ENCODE measurements at regions not wholly inside any gene's neighbourhood (a gene's known extent, or its start where the extent isn't known, plus 50 kb on each side); places are given as distances from the start of the nearest gene placed in this dataset.

DNA sequence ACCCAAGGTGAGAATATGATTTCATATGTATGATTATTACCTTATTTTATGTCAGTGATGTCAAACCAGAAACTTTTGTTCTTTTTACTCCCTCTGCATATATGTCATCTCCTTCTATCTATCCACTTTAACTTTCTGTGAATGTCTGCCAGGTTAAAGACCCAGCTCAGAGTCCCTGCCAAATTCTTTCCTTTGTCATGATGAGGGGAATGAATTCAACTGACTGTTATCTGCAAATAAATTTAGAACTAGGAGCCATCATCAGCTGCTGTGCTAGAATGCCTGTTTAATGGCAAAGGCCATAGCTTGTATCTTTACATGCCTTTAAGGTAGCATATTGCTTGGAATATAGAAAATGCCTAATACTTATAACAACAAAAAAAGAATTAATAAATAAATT, 815.6 kb upstream of the NEGR1 start:
- no peak overlapping the region for H3K4me3 ChIP-seq (ENCODE audit: low read depth, low read length)
- TF ChIP-seq, protein P1, sequence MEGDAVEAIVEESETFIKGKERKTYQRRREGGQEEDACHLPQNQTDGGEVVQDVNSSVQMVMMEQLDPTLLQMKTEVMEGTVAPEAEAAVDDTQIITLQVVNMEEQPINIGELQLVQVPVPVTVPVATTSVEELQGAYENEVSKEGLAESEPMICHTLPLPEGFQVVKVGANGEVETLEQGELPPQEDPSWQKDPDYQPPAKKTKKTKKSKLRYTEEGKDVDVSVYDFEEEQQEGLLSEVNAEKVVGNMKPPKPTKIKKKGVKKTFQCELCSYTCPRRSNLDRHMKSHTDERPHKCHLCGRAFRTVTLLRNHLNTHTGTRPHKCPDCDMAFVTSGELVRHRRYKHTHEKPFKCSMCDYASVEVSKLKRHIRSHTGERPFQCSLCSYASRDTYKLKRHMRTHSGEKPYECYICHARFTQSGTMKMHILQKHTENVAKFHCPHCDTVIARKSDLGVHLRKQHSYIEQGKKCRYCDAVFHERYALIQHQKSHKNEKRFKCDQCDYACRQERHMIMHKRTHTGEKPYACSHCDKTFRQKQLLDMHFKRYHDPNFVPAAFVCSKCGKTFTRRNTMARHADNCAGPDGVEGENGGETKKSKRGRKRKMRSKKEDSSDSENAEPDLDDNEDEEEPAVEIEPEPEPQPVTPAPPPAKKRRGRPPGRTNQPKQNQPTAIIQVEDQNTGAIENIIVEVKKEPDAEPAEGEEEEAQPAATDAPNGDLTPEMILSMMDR (IDR thresholded peaks at IDR 0.05; ENCODE audit: low read depth, low read length, missing control alignments) = no peak
- no peak for DNase-seq (ENCODE audit: low read depth)

DNA sequence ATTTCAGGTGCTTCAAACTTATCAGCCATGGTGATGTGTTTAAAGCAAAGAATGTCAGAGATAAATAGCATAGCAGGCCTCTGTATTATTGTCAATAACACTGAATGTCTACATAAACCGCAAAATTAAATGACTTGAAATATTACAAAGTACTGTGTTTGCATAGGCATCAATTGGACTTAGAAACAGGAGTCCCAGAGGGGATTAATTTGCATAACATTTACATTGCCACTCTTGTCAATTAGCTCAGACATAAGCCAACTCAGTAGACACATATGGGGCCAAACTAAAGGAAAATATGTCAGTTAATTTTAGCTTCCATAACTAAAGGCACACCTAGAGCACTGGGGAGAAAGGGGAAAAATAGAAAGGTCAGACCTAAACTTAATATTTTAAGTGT, 814.5 kb upstream of the NEGR1 start:
- no peak overlapping the region for H3K4me3 ChIP-seq (ENCODE audit: low read depth, low read length)
- no peak for DNase-seq (ENCODE audit: low read depth)
- TF ChIP-seq, protein P1 (IDR thresholded peaks at IDR 0.05; ENCODE audit: low read depth, low read length, missing control alignments) = no peak

DNA sequence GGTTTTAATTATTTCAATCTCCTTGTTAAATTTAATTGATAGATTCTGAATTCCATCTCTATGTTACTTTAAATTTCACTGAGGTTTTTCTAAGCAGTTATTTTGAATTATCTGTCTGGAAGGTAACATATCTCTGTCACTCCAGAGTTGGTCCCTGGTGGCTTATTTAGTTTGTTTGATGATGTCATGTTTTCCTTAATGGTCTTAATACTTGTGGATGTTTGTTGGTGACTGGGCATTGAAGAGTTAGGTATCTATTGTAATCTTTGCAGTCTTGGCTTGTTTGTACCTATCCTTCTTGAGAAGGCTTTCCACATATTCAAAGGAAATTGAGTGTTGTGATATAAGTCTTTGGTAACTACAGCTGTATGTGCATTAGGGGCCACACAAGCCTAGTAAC, 810.0 kb upstream of the NEGR1 start:
- no peak for DNase-seq (ENCODE audit: low read depth)
- TF ChIP-seq, protein P1 (IDR thresholded peaks at IDR 0.05; ENCODE audit: low read depth, low read length, missing control alignments) = no peak
- H3K4me3 ChIP-seq (ENCODE audit: low read depth, low read length) = no peak overlapping the region

DNA sequence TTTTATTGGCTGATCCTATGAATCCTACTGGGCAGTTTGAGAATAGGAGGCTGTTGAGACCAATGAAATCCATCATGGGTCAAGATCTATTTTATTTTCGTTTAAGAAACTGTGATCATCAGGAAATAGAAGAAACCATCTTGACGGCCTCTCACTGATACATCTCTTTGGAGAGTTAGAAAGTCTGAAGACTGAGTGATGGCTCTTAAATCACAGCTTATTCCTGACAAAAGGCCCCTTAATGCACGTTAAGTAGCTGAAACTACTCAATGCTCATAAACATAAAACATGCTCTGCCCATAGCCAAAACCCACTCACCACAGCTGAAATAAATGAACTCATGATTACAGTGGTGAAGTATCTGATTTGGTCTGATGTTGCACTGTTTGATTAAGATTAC, 784.5 kb upstream of the NEGR1 start:
- no peak overlapping the region for H3K4me3 ChIP-seq (ENCODE audit: low read depth, low read length)
- no peak for DNase-seq (ENCODE audit: low read depth)
- TF ChIP-seq, protein P1 (IDR thresholded peaks at IDR 0.05; ENCODE audit: low read depth, low read length, missing control alignments) = no peak

DNA sequence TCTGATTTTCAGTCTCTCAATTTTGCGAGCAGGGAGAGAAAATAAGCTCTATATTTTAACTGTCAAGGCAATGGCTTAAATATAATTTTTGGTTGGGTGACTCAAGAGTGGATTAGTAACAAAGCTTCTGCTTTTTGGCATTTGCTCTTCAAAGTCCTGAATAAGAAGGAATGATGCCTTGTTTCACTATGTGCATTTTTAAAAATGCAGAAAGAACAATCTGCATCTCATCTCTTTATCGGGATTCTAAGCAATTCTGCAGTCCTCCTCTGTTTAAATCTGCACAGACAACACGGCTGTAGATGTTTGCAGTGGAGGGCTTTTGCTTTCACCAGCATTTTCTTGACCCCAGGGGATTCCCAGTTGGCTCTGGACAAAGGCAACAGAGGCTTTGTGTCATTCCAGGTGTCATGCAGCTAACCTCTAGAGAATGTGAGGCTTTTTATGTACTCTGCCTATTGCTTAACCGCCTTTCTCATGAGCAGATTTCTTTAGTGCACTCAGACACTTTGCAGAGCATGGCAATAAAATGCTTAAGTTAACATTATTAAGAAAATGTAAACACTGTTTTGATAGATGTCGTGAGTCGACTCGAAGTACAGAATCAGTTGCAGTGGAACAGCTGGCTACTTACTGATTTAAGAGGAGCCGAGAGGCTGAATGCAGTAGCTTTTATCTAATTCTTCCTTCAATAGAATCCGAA, 783.2 kb upstream of the NEGR1 start:
- H3K4me3 ChIP-seq (ENCODE audit: low read depth, low read length) = no peak overlapping the region
- DNase-seq (ENCODE audit: low read depth) = no peak
- TF ChIP-seq, protein P1 (IDR thresholded peaks at IDR 0.05; ENCODE audit: low read depth, low read length, missing control alignments) = no peak

DNA sequence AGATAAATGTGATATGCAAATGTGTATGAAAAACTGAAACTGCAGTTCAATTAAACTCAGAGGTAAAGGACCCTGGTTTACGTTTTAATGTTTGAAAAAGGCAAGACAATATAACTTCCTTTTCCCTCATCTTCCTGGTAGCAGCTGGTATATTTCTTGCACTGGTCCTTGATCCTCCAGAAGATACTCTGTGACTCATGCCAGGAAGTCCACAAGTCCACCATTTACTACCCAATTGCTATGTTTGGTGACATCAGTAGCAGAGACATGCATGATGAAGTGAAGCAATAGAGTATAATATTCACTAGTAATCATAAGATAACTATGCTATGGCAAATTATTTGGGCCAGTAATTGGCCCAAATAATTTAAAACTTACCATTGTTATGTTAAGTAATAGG, 774.5 kb upstream of the NEGR1 start:
- H3K4me3 ChIP-seq (ENCODE audit: low read depth, low read length) = no peak overlapping the region
- TF ChIP-seq, protein P1 (IDR thresholded peaks at IDR 0.05; ENCODE audit: low read depth, low read length, missing control alignments) = no peak
- no peak for DNase-seq (ENCODE audit: low read depth)

Data from GM12864 (cell line).